H1 (cell line): ENCODE measurements at regions not wholly inside any gene's neighbourhood (a gene's known extent, or its start where the extent isn't known, plus 50 kb on each side); places are given as distances from the start of the nearest gene placed in this dataset.

ENCODE experiments used
- CTCF ChIA-PET: fragments of 300-600 bp; sonication (Branson Sonifier 250); formaldehyde crosslinking; loops from one replicate; lab custom pipeline; 2021; ENCODE audit not compliant: partially characterized antibody; lab: Charles Lee
- POLR2A ChIA-PET: fragments of 300-600 bp; sonication (Branson Sonifier 250); formaldehyde crosslinking; loops from one replicate; lab custom pipeline; 2021; ENCODE audit warnings: inconsistent platforms; ENCODE audit not compliant: partially characterized antibody; lab: Charles Lee
- DNase-seq, 2 experiments: peaks; one replicate each; pipeline versions ENCODE4 v3.0.0 to v3.0.0-alpha.2; 2010 to 2022; ENCODE audit warnings: low spot score in 2 of 2, low read depth in 1 of 2, mixed read lengths in 1 of 2
- FAIRE-seq: peaks from 2 replicates; lab custom pipeline; 2011; peaks lifted over from hg19 to GRCh38; lab: Jason Lieb, UNC
- H2AFZ ChIP-seq: 2 replicates; pipeline ENCODE4 v1.8.1; 2012; ENCODE audit warnings: low read length, inconsistent platforms
- H2AK5ac ChIP-seq: 2 replicates; pipeline ENCODE4 v1.6.1; 2013; ENCODE audit warnings: low read depth, low read length
- H2BK120ac ChIP-seq: replicated peaks from 2 replicates; pipeline ENCODE3; 2013; ENCODE audit warnings: low read depth, low read length, inconsistent platforms
- H2BK12ac ChIP-seq: 2 replicates; pipeline ENCODE4 v1.6.1; 2013; ENCODE audit warnings: low read depth, low read length
- H2BK15ac ChIP-seq: 2 replicates; pipeline ENCODE4 v1.6.1; 2013; ENCODE audit warnings: low read length
- H2BK20ac ChIP-seq: 2 replicates; pipeline ENCODE4 v1.6.1; 2013; ENCODE audit warnings: low read length
- H2BK5ac ChIP-seq: 2 replicates; pipeline ENCODE4 v1.6.1; 2013; ENCODE audit warnings: low read depth, low read length
- H3K14ac ChIP-seq: 2 replicates; pipeline ENCODE4 v1.6.1; 2013; ENCODE audit warnings: inconsistent platforms; ENCODE audit not compliant: insufficient read length
- H3K18ac ChIP-seq: 2 replicates; pipeline ENCODE4 v1.6.1; 2013; ENCODE audit warnings: low read length; ENCODE audit errors: extremely low read depth
- H3K23ac ChIP-seq: 2 replicates; pipeline ENCODE4 v1.6.1; 2013; ENCODE audit warnings: inconsistent platforms; ENCODE audit not compliant: insufficient read length
- H3K23me2 ChIP-seq: 2 replicates; pipeline ENCODE4 v1.6.1; 2013; ENCODE audit warnings: low read depth, low read length
- H3K27ac ChIP-seq: 2 replicates; pipeline ENCODE4 v1.6.1; 2011; ENCODE audit warnings: low read depth, low read length, inconsistent platforms
- H3K27me3 ChIP-seq, 4 experiments: replicated peaks in 1 of 4; 1 replicate in 1 of 4; 2 replicates in 3 of 4; pipeline versions ENCODE4 v1.6.1 to v1.8.1; 2011 to 2013; ENCODE audit warnings: low read length in 3 of 4, mild to moderate bottlenecking in 3 of 4, inconsistent platforms in 2 of 4, mixed read lengths in 2 of 4, moderate library complexity in 1 of 4; ENCODE audit not compliant: control insufficient read depth in 3 of 4, insufficient read depth in 3 of 4; ENCODE audit errors: extremely low read depth in 1 of 4
- H3K36me3 ChIP-seq, 4 experiments: 2 replicates each; pipeline versions ENCODE4 v1.6.1 to v1.8.1; 2011 to 2013; ENCODE audit warnings: mild to moderate bottlenecking in 4 of 4, low read length in 3 of 4, moderate library complexity in 2 of 4, control low read depth in 1 of 4, inconsistent platforms in 1 of 4; ENCODE audit not compliant: insufficient read depth in 4 of 4, control insufficient read depth in 2 of 4
- H3K4ac ChIP-seq: replicated peaks from 2 replicates; pipeline ENCODE3; 2013; ENCODE audit warnings: low read length, low read depth, mixed read lengths, inconsistent platforms; ENCODE audit not compliant: insufficient read length
- H3K4me1 ChIP-seq, 4 experiments: replicated peaks in 1 of 4; 1 replicate in 1 of 4; 2 replicates in 3 of 4; pipeline versions ENCODE4 v1.6.1 to v1.8.1; 2011 to 2013; ENCODE audit warnings: low read length in 3 of 4, inconsistent platforms in 2 of 4, mixed read lengths in 1 of 4; ENCODE audit not compliant: insufficient read depth in 4 of 4, control insufficient read depth in 3 of 4
- H3K4me2 ChIP-seq, 2 experiments: 2 replicates each; pipeline versions ENCODE4 v1.6.1 to v1.8.1; 2011 to 2013; ENCODE audit warnings: low read depth in 2 of 2, low read length in 2 of 2, control low read depth in 1 of 2, inconsistent platforms in 1 of 2, mild to moderate bottlenecking in 1 of 2; ENCODE audit not compliant: insufficient read depth in 1 of 2
- H3K4me3 ChIP-seq, 4 experiments: fragments of 200-600, 300-600 bp in 1 of 4; sonication (generic), shearing (Covaris generic), sonication (Bioruptor Twin) in 1 of 4; 2 replicates each; pipeline versions ENCODE4 v1.5.1 to v1.8.1; 2011 to 2016; ENCODE audit warnings: low read length in 4 of 4, low read depth in 3 of 4, control low read depth in 2 of 4, inconsistent platforms in 2 of 4, mild to moderate bottlenecking in 2 of 4, mixed read lengths in 1 of 4, moderate library complexity in 1 of 4; ENCODE audit not compliant: insufficient read depth in 2 of 4; ENCODE audit errors: extremely low read depth in 1 of 4
- H3K56ac ChIP-seq: replicated peaks from 2 replicates; pipeline ENCODE3; 2013; ENCODE audit warnings: low read depth, mild to moderate bottlenecking, mixed read lengths, low read length, inconsistent platforms; ENCODE audit not compliant: insufficient read length
- H3K79me1 ChIP-seq: 2 replicates; pipeline ENCODE4 v1.6.1; 2013; ENCODE audit warnings: low read depth, low read length, control low read depth
- H3K79me2 ChIP-seq, 2 experiments: 2 replicates each; pipeline versions ENCODE4 v1.6.1 to v1.8.1; 2012 to 2013; ENCODE audit warnings: low read length in 2 of 2, mild to moderate bottlenecking in 2 of 2, inconsistent platforms in 1 of 2; ENCODE audit not compliant: insufficient read depth in 2 of 2, control insufficient read depth in 1 of 2
- H3K9ac ChIP-seq, 4 experiments: replicated peaks in 1 of 4; 1 replicate in 1 of 4; 2 replicates in 3 of 4; pipeline versions ENCODE4 v1.6.1 to v1.8.1; 2011 to 2013; ENCODE audit warnings: low read depth in 3 of 4, low read length in 3 of 4, control low read depth in 2 of 4, mild to moderate bottlenecking in 2 of 4, moderate library complexity in 2 of 4, inconsistent platforms in 1 of 4; ENCODE audit errors: extremely low read depth in 1 of 4
- H3K9me3 ChIP-seq, 2 experiments: 2 replicates each; pipeline versions ENCODE4 v1.6.1 to v1.8.1; 2012 to 2013; ENCODE audit warnings: mild to moderate bottlenecking in 2 of 2, moderate library complexity in 2 of 2, control low read depth in 1 of 2, inconsistent platforms in 1 of 2, low read depth in 1 of 2, low read length in 1 of 2, mixed read lengths in 1 of 2; ENCODE audit not compliant: insufficient read depth in 2 of 2
- H4K20me1 ChIP-seq, 2 experiments: replicated peaks in 1 of 2; 2 replicates each; pipeline versions ENCODE3 to v1.8.1; 2011 to 2013; ENCODE audit warnings: inconsistent platforms in 2 of 2, low read length in 2 of 2, mild to moderate bottlenecking in 1 of 2; ENCODE audit not compliant: insufficient read depth in 2 of 2, control insufficient read depth in 1 of 2
- H4K5ac ChIP-seq: 2 replicates; pipeline ENCODE4 v1.6.1; 2013; ENCODE audit warnings: low read length, low read depth, mixed read lengths, inconsistent platforms; ENCODE audit not compliant: insufficient read length
- H4K8ac ChIP-seq: 2 replicates; pipeline ENCODE4 v1.8.0; 2013; ENCODE audit warnings: mild to moderate bottlenecking, moderate library complexity, low read length, inconsistent platforms; ENCODE audit not compliant: insufficient read depth; ENCODE audit errors: extremely low read depth
- H4K91ac ChIP-seq: replicated peaks from 2 replicates; pipeline ENCODE3; 2013; ENCODE audit warnings: low read length, mixed read lengths, inconsistent platforms; ENCODE audit not compliant: insufficient read length
- BACH1 ChIP-seq: IDR thresholded peaks from 2 replicates; pipeline ENCODE4 v1.6.1; 2012; ENCODE audit warnings: low read length, improper control_type of control experiment
- BRCA1 ChIP-seq: IDR thresholded peaks from 2 replicates; pipeline ENCODE4 v1.6.1; 2012; ENCODE audit warnings: low read depth, low read length, improper control_type of control experiment
- CBX8 ChIP-seq: fragments of 300-800, 300-1000 bp; sonication (generic); IDR thresholded peaks from 2 replicates; pipeline ENCODE4 v1.7.1; 2016; ENCODE audit warnings: low read depth, low read length, borderline replicate concordance
- HDAC2 ChIP-seq, 2 experiments: fragments of 300-600 bp in 1 of 2; sonication (generic) in 1 of 2; IDR thresholded peaks; 2 replicates each; pipeline ENCODE4 v1.6.1; 2011 to 2012; ENCODE audit warnings: low read depth in 2 of 2, low read length in 2 of 2, mild to moderate bottlenecking in 2 of 2, moderate library complexity in 2 of 2, borderline replicate concordance in 1 of 2, inconsistent platforms in 1 of 2
- KDM5A ChIP-seq: fragments of 200-600 bp; IDR thresholded peaks from 2 replicates; pipeline ENCODE4 v1.7.1; 2012; ENCODE audit warnings: mild to moderate bottlenecking, low read length, inconsistent platforms, mixed read lengths
- RXRA ChIP-seq: IDR thresholded peaks from 2 replicates; pipeline ENCODE4 v1.6.1; 2011; ENCODE audit warnings: low read depth, mild to moderate bottlenecking, low read length, moderate library complexity; ENCODE audit not compliant: insufficient read depth
- USF2 ChIP-seq: IDR thresholded peaks from 2 replicates; pipeline ENCODE4 v1.6.1; 2011; ENCODE audit warnings: low read length, improper control_type of control experiment
- WGBS, 2 experiments: shearing (Covaris generic) in 1 of 2; methylation state at CpG; one replicate each; pipeline versions ENCODE4 v1.1.6 to v1.1.7; 2013 to 2015; ENCODE audit warnings: low lambda C conversion rate in 2 of 2, mixed read lengths in 2 of 2, inconsistent platforms in 1 of 2, low coverage in 1 of 2, missing lambda C conversion rate in 1 of 2; ENCODE audit not compliant: insufficient replicate concordance in 2 of 2, insufficient coverage in 1 of 2, insufficient read length in 1 of 2; ENCODE audit errors: extremely low coverage in 1 of 2, missing lambda C conversion rate in 1 of 2; 5-methylcytosine and 5-hydroxymethylcytosine counted together

GRCh38 chr2:136062066-136062837, 55.7 kb downstream of the CXCR4 start:
- no peak overlapping the region for H2BK12ac ChIP-seq
- no peaks in the 10 kb centered on the region for H4K20me1 ChIP-seq
- H4K8ac ChIP-seq = no peak overlapping the region
- H3K27ac ChIP-seq = no peak overlapping the region
- no peak overlapping the region for H3K56ac ChIP-seq
- no peak overlapping the region for H3K9ac ChIP-seq
- POLR2A ChIA-PET = no interaction called here
- H3K14ac ChIP-seq = no peak overlapping the region
- H2BK120ac ChIP-seq = no peak overlapping the region
- no peak overlapping the region for H3K18ac ChIP-seq
- H3K4me2 ChIP-seq = no peak overlapping the region
- H3K23me2 ChIP-seq = no peaks in the 10 kb centered on the region; the same call in 1 of the 2 replicates
- DNase-seq (no peak), FAIRE-seq (no peak)
- H2BK5ac ChIP-seq = no peak overlapping the region
- H4K5ac ChIP-seq = no peak overlapping the region
- no peak overlapping the region for H2AFZ ChIP-seq
- no peaks in the 10 kb centered on the region for H3K9me3 ChIP-seq
- no peak overlapping the region for H3K4me3 ChIP-seq
- H2BK15ac ChIP-seq = no peak overlapping the region
- no peaks in the 10 kb centered on the region for H3K27me3 ChIP-seq
- no peaks in the 10 kb centered on the region; a peak in 1 of 7 replicates for H3K4me1 ChIP-seq
- CTCF ChIA-PET = interaction anchor here (0.6 to 0.7 kb wide), 2 partner anchors 45 to 439 kb away, joined by 3 to 4 read pairs; no protein-coding TSS in a partner anchor
- H4K91ac ChIP-seq = no peak overlapping the region
- H3K4ac ChIP-seq = no peak overlapping the region
- no peak overlapping the region for H2BK20ac ChIP-seq
- no peak overlapping the region for H3K23ac ChIP-seq
- no peaks in the 10 kb centered on the region for H3K79me2 ChIP-seq
- no peaks in the 10 kb centered on the region for H3K36me3 ChIP-seq
- H2AK5ac ChIP-seq = no peak overlapping the region
- 73% methylated on average over 4 of the region's 4 CpGs; no CpG with 5 or more reads in 1 of the 2 experiments for WGBS, 2 experiments
- no peaks in the 10 kb centered on the region for H3K79me1 ChIP-seq
- TF ChIP-seq KDM5A (no peak), CBX8 (no peak), BRCA1 (no peak), BACH1 (no peak), USF2 (no peak), RXRA (no peak), HDAC2 (IDR thresholded peaks at IDR 0.05; ENCODE audit: borderline replicate concordance in 1 of 2, low read depth in 2 of 2, low read length in 2 of 2) (no peak)
